Heart left ventricle (tissue), 16 donors: ENCODE measurements at regions not wholly inside any gene's neighbourhood (a gene's known extent, or its start where the extent isn't known, plus 50 kb on each side); places are given as distances from the start of the nearest gene placed in this dataset.
"Not testable (repeated sequence)": the region's sequence is repeated elsewhere in the genome, so short reads cannot be mapped to it uniquely, and the experiment has no call there.

Experiments
- ATAC-seq, 4 donors: fragments of 200-7000 bp; cut with Tn5 transposase; one replicate each; pipeline ENCODE4 v1.9.1; 2020 to 2022; ENCODE audit warnings: moderate library complexity in 4 of 4, mild to moderate bottlenecking in 3 of 4, moderate number of reproducible peaks in 1 of 4
- DNase-seq, 5 donors: peaks; one replicate each; pipeline ENCODE4 v3.0.0-alpha.2; 2020
- H3K27ac ChIP-seq, 12 donors: fragments of 200-600 bp; sonication (generic) in 4 of 12; one replicate each; pipeline versions ENCODE4 v1.5.0 to v1.8.0; 2016 to 2022; ENCODE audit warnings: mild to moderate bottlenecking in 2 of 12
- H3K27me3 ChIP-seq, 9 donors: fragments of 200-600 bp; sonication (generic) in 2 of 9; one replicate each; pipeline versions ENCODE4 v1.5.1 to v1.8.0; 2016 to 2022; ENCODE audit warnings: mild to moderate bottlenecking in 3 of 9
- H3K36me3 ChIP-seq, 9 donors: fragments of 200-600 bp; sonication (generic) in 2 of 9; one replicate each; pipeline versions ENCODE4 v1.5.0 to v1.8.0; 2018 to 2022; ENCODE audit warnings: mild to moderate bottlenecking in 2 of 9
- H3K4me1 ChIP-seq, 12 donors: fragments of 200-600 bp; sonication (generic) in 4 of 12; one replicate each; pipeline versions ENCODE4 v1.5.0 to v1.8.0; 2016 to 2022; ENCODE audit warnings: mild to moderate bottlenecking in 3 of 12
- H3K4me3 ChIP-seq, 12 donors: fragments of 200-600 bp; sonication (generic) in 4 of 12; one replicate each; pipeline versions ENCODE4 v1.5.0 to v1.8.0; 2017 to 2022; ENCODE audit warnings: mild to moderate bottlenecking in 9 of 12, moderate library complexity in 4 of 12
- H3K9me3 ChIP-seq, 12 donors: fragments of 200-600 bp; sonication (generic) in 4 of 12; one replicate each; pipeline versions ENCODE4 v1.5.0 to v1.8.0; 2016 to 2022; ENCODE audit warnings: mild to moderate bottlenecking in 1 of 12
- CTCF ChIP-seq, 12 donors: fragments of 200-600 bp; sonication (generic) in 4 of 12; IDR thresholded peaks; one replicate each; pipeline versions ENCODE4 v1.5.0 to v1.8.0; 2018 to 2022; ENCODE audit warnings: antibody characterized with exemption in 12 of 12, mild to moderate bottlenecking in 5 of 12
- POLR2A ChIP-seq, 2 donors: fragments of 450-650 bp; IDR thresholded peaks; one replicate each; pipeline ENCODE4 v1.6.1; 2017; ENCODE audit warnings: antibody characterized with exemption in 2 of 2, mild to moderate bottlenecking in 2 of 2, moderate library complexity in 2 of 2
- WGBS, 4 donors: extraction: QIAGEN DNeasy Blood & Tissue Kit in 2 of 4; methylation state at CpG; one replicate each; pipeline versions ENCODE4 v1.1.5 to v1.1.7; 2013 to 2018; 5-methylcytosine and 5-hydroxymethylcytosine counted together
- intact Hi-C, 10 donors: fragments of 100-400 bp; cut with DNase I; formaldehyde crosslinking; loops; one replicate each; pipeline versions ENCODE4 v1.11.1 to v1.14.2; 2022
- donor health status: ischemic (EF 13 %, LVEDD 7.1; RV severe dilation, severe dysfunction).
- donor health status: healthy with polysubstance abuse.
- donor health status: DM: no; HTN: yes; CAD: no.
- donor health status: DM: no; HTN: no; CAD: no.
- donor health status: ischemic (EF 25% LVEDD 6.9; RV normal size, moderate dysfunction).
- donor health status: ischemic (EF 25% LVEDD 5.7; RV mildly dilated, moderate dysfunction).
- donor health status: healthy.
- donor health status: DM: yes; HTN: yes; CAD: no.
- donor health status: ischemic (EF 35%, LVEDD 5.7; RV mildly dilated, moderate dysfunction).
- donor health status: nonischemic (EF 11% LVEDD 7.7; RV severe dilation, severe dysfunction).
- donor health status: DM: yes; HTN: yes; CAD: no.
- donor health status: PGD.
- donor health status: ischemic (EF 29% LVEDD 5.4; RV normal size, mild dysfunction).
- donor health status: nonischemic (EF 23%, LVEDD 6.1; RV moderate dilation, normal function).

GRCh38 chr2:66153941-66154340, 281.0 kb upstream of the MEIS1 start:
- TF ChIP-seq CTCF (IDR thresholded peaks at IDR 0.05) (no peak), POLR2A (IDR thresholded peaks at IDR 0.05) (no peak)
- 50 to 55% (median 54%) methylated on average over 1 of the region's 1 CpG for WGBS, 4 donors
- DNase-seq (no peak), ATAC-seq (no peak)
- Histone ChIP-seq H3K36me3 (no peaks in the 10 kb centered on the region), H3K27me3 (no peaks in the 10 kb centered on the region), H3K4me1 (no peaks in the 10 kb centered on the region), H3K9me3 (peaks cover 0 to 51% (median 17%) of the 10 kb centered on the region in 12 donors), H3K4me3 (no peak overlapping the region), H3K27ac (no peak overlapping the region)
- intact Hi-C loops = no loop called here

GRCh38 chr2:66145490-66145889, 289.4 kb upstream of the MEIS1 start:
- peaks cover 0 to 14% (median 5%) of the 10 kb centered on the region in 12 donors for H3K9me3 ChIP-seq
- intact Hi-C loops = no loop called here
- no peaks in the 10 kb centered on the region for H3K36me3 ChIP-seq
- ATAC-seq (no peak), DNase-seq (no peak)
- TF ChIP-seq POLR2A (IDR thresholded peaks at IDR 0.05) (no peak), CTCF (IDR thresholded peaks at IDR 0.05) (no peak)
- no peaks in the 10 kb centered on the region for H3K4me1 ChIP-seq
- 59 to 72% (median 63%) methylated on average over 2 of the region's 2 CpGs for WGBS, 4 donors
- H3K27ac ChIP-seq = no peak overlapping the region
- H3K27me3 ChIP-seq = peaks cover 0 to 4% (median 0%) of the 10 kb centered on the region in 9 donors
- no peak overlapping the region for H3K4me3 ChIP-seq

GRCh38 chr2:66144324-66144723, 290.6 kb upstream of the MEIS1 start:
- DNase-seq, intact Hi-C loops, H3K4me3 ChIP-seq, H3K9me3 ChIP-seq, H3K4me1 ChIP-seq, H3K27me3 ChIP-seq, H3K27ac ChIP-seq, H3K36me3 ChIP-seq, ATAC-seq: not testable (repeated sequence)
- 80 to 96% (median 91%) methylated on average over 6 to 7 of the region's 7 CpGs for WGBS, 4 donors

- no peaks in the 10 kb centered on the region for H3K4me1 ChIP-seq
- no peaks in the 10 kb centered on the region for H3K27me3 ChIP-seq
- WGBS, 4 donors = 70 to 76% (median 74%) methylated on average over 5 of the region's 5 CpGs
- TF ChIP-seq CTCF (IDR thresholded peaks at IDR 0.05) = no peak
- TF ChIP-seq POLR2A (IDR thresholded peaks at IDR 0.05) = no peak
- no peak overlapping the region for H3K4me3 ChIP-seq
- no peak overlapping the region for H3K27ac ChIP-seq
- no peaks in the 10 kb centered on the region for H3K36me3 ChIP-seq
- ATAC-seq (no peak), DNase-seq (no peak)
- peaks cover 0 to 4% (median 0%) of the 10 kb centered on the region in 12 donors for H3K9me3 ChIP-seq
- intact Hi-C loops = no loop called here
Measured at GRCh38 chr2:66137606-66138130, 297.3 kb upstream of the MEIS1 start.

- 31 to 53% (median 45%) methylated on average over 4 of the region's 4 CpGs for WGBS, 4 donors
- Histone ChIP-seq H3K36me3 (no peaks in the 10 kb centered on the region), H3K27ac (no peak overlapping the region), H3K4me1 (no peaks in the 10 kb centered on the region), H3K4me3 (no peak overlapping the region), H3K27me3 (no peaks in the 10 kb centered on the region), H3K9me3 (no peaks in the 10 kb centered on the region)
- ATAC-seq = no peak
- DNase-seq = no peak
- intact Hi-C loops = no loop called here
- TF ChIP-seq CTCF (IDR thresholded peaks at IDR 0.05) = no peak
- TF ChIP-seq POLR2A (IDR thresholded peaks at IDR 0.05) = no peak
Measured at GRCh38 chr2:66134138-66134701, 300.7 kb upstream of the MEIS1 start.
